C4-2B (cell line): ENCODE measurements at regions not wholly inside any gene's neighbourhood (a gene's known extent, or its start where the extent isn't known, plus 50 kb on each side); places are given as distances from the start of the nearest gene placed in this dataset.

Experiments used
- H3K27ac ChIP-seq: fragments of 450-650 bp; 2 replicates; pipeline ENCODE4 v1.5.1; 2017
- ZFX ChIP-seq: fragments of 450-650 bp; IDR thresholded peaks from 2 replicates; pipeline ENCODE4 v1.6.1; 2017
- TF ChIP-seq, protein P1 (sequence below): fragments of 450-650 bp; conservative IDR thresholded peaks from 2 replicates; pipeline ENCODE4 v1.5.1; 2017; ENCODE audit warnings: mild to moderate bottlenecking

DNA sequence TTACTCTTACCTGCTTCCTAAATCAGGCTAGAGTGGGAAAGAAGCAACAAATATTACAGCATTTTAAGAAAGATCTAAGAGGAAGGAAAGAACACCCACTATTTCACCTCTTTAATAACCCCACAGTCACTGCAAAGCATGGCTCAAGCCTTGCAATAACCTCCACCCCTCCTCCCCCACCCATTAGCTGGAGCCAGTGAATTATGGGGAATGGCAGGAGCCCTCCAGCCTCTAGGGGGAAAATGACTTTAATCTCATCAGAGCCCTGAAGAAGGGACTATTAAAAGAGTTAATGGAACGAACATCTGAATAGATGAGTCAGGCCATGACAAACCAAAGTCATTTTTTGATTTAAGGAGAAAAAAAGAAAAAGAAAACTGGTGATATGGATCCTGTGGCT is 630.7 kb upstream of the PLXNA2 start:
- TF ChIP-seq, protein P1, sequence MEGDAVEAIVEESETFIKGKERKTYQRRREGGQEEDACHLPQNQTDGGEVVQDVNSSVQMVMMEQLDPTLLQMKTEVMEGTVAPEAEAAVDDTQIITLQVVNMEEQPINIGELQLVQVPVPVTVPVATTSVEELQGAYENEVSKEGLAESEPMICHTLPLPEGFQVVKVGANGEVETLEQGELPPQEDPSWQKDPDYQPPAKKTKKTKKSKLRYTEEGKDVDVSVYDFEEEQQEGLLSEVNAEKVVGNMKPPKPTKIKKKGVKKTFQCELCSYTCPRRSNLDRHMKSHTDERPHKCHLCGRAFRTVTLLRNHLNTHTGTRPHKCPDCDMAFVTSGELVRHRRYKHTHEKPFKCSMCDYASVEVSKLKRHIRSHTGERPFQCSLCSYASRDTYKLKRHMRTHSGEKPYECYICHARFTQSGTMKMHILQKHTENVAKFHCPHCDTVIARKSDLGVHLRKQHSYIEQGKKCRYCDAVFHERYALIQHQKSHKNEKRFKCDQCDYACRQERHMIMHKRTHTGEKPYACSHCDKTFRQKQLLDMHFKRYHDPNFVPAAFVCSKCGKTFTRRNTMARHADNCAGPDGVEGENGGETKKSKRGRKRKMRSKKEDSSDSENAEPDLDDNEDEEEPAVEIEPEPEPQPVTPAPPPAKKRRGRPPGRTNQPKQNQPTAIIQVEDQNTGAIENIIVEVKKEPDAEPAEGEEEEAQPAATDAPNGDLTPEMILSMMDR: no peak
- no peak for TF ChIP-seq ZFX
- H3K27ac ChIP-seq: no peak overlapping the region

DNA sequence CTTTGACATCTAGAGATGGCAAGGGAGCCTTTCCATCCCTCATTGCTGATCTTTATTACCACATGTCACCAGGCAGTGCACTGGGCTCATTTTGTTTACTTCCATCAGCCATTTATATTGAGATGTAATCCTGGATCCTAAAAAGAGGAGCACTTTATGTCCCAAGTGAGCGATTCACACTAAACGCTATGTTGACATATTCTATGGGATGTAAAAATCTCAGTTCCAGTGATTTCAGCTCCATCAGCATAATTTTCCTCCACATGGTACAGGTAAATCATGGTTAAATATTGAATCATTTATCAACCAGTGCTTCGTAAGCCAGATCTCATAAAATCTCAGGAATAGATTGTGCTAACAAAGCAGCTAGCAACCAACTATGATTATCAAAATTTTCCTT is 634.8 kb upstream of the PLXNA2 start:
- H3K27ac ChIP-seq: no peak overlapping the region
- TF ChIP-seq, protein P1: no peak
- TF ChIP-seq ZFX: no peak

DNA sequence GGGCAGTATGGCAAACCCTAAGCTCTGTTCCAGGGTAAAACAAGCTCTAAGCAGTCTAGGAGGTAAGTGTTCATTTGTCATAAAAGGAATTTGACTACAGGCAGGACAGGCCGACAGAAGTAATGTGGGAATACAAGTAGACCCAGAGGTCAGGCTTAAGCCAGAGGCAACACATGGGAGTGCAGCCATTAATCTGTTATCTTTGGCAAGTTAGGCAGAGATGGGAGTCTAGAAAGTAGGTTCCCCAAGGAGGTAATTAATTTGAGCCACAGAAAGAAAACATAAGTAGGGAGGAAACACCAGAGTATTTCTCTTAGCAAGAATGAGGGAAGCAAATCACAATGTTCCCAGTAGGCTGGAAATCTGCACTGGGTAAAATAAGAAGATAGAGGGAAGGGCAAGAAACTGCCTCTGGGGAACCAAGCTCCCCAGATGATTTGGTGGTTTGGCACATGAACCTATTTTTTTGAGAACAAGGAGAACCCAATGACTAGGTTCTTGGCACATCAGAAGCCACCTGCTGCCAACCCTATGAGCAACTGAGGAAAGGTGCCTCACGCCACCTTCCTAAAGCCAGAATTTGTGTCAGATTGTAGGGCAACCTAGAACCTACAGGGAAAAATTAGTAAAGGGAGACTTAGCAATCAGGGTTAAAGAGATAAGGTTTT is 636.4 kb upstream of the PLXNA2 start:
- TF ChIP-seq ZFX: no peak
- TF ChIP-seq, protein P1: no peak
- H3K27ac ChIP-seq: no peak overlapping the region

DNA sequence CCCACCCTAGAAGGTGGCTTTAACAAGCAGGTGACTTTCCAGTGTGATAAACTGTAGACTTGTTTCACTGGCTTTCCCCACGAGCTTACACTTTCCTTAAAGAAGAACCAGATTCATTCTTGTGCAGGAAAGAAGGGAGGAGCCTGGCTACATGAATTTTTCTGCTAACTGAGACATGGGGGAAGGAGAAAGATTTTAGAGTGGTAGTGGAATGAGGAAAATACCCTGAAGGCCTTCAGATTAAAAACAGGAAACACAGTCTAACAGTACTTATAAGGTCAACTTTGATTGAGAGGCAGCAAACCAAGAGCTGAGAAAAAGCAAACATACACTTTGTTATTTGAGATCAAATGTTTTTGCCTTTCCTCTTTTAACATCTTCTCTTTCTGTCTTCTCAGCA is 640.9 kb upstream of the PLXNA2 start:
- H3K27ac ChIP-seq: no peak overlapping the region
- TF ChIP-seq ZFX: no peak
- TF ChIP-seq, protein P1: no peak

DNA sequence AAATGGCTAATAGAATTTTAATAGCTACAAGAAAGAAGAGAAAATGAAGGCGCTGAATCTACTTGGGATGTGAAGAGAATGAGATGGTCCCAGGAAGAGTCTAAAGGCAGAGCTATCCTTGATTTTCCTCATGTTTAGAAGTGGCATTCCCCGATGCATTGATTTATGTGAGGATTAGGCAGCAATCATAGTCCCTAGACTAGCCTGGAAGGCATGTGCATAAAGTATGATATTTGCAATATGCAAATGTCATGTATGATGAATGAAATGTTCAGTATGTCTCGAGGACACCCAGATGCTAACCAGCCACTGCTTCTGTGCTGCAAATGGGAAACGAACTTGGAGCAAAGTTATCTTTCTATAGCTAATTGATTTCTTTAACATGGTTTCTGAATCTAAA is 641.5 kb upstream of the PLXNA2 start:
- no peak for TF ChIP-seq ZFX
- TF ChIP-seq, protein P1: no peak
- H3K27ac ChIP-seq: no peak overlapping the region

DNA sequence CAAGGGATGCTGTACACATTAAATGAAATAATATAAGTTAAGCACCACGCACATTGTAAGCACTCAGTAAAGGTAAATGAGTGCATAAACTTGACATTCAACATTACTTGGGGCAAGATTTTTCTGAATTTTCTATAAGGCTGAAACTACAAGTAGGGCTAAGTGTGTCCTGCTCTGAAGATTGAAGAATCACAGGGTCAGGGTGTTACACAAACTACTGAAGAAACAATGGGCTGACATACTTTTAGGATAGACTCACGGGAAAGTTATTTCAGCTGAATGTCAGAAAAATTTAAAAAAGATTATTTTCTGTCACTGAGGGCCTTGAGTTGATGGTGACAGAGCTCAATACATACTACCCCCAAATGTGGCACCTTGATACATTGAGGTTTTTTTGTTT is 644.2 kb upstream of the PLXNA2 start:
- no peak overlapping the region for H3K27ac ChIP-seq
- no peak for TF ChIP-seq ZFX
- TF ChIP-seq, protein P1: no peak

DNA sequence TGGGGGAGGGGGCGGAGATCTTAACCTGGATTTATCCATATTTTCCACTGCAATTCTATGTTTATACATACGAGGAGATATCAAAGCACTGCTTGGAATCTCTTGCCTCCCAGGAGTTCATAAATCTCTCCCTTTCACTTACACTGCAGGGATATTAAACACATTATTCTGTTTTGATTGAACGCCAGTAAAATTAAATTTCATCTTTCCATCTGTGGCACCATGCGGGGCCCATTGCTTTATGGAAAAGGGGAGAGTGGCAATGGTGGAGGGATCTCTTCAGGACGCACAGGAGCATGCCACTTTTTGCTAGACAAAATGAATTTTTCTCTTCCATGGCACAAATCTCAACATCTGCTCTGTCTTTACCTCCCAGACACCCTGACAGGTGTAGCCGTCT is 648.0 kb upstream of the PLXNA2 start:
- H3K27ac ChIP-seq: no peak overlapping the region
- TF ChIP-seq ZFX: no peak
- TF ChIP-seq, protein P1: no peak
